ENCODE measurements at regions not wholly inside any gene's neighbourhood (a gene's known extent, or its start where the extent isn't known, plus 50 kb on each side); places are given as distances from the start of the nearest gene placed in this dataset.

DNA sequence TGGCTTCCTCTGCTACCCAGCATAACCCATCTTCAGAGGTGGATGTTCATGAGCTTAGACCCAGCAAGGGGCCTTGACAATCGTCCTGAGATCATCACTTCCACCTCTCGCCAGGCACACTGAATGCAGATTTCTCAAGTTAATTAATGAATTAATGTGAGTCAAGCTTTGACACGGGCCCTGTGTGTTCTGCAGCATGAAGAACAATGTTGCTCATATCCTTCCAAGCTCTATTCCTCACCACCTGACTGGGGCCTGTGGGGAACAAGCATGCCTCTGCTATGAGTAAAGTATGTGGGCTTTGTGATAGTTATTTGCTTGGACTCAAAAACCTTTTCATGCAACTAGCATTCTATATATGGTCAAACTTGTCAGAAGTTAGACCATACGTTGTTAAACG lies 122.0 kb downstream of the SEC16B start:
- no peak for DNase-seq (ENCODE audit: low read depth)

DNA sequence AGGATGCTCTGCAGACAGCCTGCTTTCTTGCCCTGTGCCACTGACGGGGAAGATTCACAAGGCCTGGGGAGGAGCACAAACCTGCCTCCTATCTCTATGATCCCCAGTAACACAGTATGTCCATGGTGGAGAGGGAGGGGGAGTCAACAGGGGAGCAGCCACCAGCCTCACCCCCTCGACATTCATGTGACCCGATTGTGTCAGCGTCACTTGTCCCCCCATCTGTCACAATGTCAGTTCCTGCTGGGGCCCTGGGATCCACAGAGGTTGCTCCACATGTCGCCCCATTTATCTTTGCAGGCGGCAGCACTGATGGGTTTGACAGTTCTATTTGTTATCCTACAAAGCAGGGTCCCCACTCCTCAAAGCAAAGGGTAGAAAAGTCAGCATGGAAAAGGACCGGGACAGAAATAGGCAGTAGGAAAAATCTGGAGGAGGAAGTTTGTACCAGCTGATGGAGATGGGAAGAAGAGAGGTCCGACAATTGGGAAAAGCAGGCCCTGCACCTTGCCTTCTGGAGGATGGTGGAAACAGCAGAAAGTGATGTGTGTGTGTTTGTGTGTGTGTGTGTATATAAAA lies 130.9 kb downstream of the SEC16B start:
- DNase-seq (ENCODE audit: low read depth) = no peak

DNA sequence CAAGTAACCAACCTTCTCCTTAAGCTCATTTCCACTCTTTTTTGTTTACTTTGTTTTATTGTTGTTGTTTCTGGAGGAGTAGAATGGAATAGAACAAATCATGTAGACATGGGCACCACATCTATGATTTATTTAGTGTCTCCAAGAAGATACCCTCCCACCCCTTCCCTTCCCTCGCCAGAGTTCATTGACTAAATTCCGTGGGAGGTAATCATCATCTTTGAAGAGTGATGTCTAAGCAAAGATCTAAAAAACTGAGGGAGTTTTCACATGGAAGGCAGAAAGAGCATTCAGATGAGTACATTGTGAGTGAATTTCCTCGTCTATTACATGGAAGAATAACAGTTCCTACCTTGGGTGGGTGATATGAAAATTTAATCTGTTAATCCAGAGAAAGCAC lies 136.2 kb downstream of the SEC16B start:
- no peak for DNase-seq (ENCODE audit: low read depth)

DNA sequence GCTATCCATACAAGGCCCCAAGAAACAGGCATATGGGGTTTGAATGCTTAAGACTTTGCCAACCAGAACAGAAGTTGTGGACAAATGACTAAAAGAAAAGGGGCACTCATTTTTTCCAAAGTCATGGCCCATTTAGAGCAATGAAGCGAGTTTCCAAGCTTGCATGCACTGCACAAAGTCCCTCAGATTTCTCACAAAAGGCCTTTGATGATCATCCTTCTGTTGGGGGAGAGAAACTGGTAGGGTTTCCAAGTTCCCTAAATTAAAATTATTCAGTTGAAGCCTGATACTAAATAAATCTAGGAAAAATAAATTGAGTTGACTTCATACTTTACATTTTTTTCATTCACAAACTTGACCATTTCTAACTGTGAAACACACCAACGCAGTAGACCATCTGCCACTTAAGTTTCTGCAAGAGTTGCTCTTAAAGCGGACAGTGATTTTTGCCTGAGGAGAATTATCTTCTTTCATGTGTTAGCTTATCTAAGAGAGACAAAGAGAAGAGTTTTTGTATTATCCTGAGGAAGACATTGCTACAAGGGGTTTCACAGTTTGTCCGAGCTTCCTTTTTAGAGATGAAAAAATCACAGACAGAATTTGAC lies 139.2 kb downstream of the SEC16B start:
- DNase-seq (ENCODE audit: low read depth) = no peak

DNA sequence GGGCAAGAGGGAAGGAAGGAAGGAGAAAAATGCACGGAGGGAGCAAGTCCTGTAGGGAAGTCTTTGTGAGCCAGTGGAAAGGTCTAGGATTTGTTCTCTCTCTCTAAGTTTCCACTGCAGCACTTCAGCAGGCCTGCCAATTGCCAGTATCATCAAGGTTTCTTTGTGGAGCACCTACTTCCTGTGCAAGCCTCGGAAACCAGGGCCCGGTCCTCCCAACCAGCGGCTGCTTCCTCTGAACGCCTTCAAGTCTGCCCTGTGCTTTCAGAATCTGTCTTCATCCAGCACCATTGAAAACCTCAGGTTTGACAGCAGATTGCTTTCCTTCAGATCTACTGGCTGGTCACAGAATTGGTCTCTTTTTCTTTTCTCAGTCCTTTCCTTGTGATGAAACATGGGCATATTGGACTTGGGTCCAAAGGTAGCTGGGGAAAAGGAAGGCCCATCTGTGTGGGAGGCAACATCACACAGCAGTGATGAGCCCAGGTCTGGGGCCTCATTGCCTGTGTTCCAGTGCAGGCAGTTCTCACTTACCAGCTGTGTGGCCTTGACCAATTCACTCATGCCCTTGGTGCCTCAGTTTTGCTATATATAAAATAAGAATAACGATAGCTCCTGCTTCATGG lies 144.5 kb downstream of the SEC16B start:
- DNase-seq (ENCODE audit: low read depth) = no peak

DNA sequence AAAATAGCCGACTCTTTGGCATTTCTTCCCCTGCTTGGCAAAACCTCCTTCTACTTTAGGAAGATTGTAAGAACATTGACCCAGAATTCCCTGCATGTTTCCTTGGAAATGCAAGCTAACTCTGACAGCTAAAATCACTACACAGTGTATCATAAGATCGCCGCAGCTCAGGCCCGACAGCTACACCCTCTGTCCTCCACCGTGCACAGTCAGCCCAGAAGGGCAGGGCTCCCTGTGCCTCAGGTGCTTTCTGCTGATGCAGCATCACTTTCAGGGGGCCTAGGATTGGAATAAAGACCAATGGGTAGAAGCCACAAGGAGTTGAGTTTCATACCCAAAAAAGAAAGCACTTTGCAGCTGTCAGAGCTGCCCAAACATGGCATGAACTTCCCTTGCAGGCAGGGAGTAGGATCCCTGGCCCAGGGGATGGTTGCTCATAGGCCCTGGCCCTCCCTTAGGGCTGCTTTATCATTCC lies 145.3 kb downstream of the SEC16B start:
- no peak for DNase-seq (ENCODE audit: low read depth)

DNA sequence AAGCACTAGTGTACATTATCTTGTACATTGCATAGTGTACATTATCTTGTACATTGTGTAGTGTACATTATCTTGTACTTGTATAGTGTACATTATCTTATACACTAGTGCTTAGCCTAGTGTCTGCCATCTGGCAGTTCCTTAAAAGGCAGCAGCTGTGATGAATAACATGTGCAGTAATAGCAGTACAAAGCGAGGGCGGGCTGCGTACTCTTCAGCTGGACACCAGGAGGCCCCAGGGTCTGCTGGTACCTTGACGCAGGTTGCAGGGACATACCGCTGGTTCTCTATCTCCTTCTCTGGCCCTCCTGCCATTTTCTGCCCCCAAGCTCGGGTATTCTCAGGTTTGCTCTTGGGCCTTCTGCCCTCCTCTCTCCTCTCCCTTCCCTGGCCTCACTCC lies 149.6 kb downstream of the SEC16B start:
- no peak for DNase-seq (ENCODE audit: low read depth)

DNA sequence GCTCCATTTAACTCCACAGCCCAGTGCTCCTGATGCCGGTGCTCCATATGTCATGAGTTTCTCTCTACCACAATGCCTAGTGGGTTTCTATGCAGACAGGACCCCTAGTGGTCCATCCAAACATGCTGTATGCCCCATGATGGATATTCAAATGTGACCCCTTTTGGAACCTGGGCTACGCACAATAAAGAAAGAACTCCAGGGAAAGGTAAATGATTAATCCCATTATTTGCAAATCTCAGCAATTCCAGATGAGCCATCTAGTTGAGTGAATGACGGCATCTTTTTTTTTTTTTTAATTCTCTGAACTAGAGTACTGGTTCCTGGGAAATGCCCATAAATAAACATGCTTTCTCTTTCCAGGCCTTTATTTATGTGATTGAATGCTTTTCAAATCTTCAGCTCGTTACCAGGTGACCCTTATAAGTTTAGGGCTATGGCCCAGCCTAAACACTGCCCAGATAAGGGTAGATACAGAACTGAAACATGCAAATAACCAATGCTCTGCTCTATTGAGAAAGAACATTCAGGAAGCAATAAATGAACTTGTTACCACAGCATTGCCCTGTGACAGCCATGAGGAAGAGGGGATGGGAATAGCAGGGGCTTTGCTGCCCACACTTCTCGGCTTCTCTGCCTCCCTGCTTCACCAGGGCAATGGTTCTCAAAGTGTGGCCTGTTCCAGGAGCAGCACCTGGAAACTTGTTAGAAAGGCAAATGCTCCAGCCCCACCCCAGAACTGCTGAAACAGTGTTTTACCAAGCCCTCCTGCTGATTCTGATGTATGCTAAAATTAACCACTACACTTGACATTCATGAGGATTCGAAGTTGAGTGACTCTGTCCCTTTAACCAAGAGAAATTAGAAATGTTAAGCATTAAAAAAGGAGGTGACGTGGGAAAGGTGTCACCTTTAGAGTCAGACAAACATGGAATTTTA lies 151.7 kb downstream of the SEC16B start:
- DNase-seq (ENCODE audit: low read depth) = no peak

DNA sequence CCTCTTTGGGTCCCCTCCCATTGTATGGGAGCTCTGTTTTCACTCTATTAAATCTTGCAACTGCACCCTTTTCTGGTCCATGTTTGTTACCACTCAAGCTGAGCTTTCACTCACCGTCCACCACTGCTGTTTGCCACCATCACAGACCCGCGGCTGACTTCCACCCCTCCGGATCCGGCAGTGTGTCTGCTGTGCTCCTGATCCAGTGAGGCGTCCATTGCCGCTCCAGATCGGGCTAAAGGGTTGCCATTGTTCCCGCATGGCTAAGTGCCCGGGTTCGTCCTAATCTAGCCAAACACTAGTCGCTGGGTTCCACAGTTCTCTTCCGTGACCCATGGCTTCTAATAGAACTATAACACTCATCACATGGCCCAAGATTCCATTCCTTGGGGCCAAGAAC lies 157.2 kb downstream of the SEC16B start:
- no peak for DNase-seq (ENCODE audit: low read depth)

DNA sequence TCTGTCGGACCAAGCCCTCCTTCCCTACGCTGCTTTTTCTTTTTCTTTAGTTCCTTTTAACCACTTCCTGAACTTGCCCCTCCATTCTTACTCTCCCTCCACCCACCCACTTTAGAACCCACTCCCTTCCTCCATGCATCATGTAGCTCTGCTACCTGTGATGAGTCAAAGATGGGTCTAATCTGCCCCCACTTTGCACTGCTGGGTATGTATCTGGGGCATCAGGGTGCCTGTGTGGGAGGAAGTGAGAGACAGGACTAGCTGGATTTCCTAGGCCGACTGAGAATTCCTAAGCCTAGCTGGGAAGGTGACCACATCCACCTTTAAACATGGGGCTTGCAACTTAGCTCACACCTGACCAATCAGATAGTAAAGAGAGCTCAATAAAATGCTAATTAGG lies 157.7 kb downstream of the SEC16B start:
- no peak for DNase-seq (ENCODE audit: low read depth)

DNA sequence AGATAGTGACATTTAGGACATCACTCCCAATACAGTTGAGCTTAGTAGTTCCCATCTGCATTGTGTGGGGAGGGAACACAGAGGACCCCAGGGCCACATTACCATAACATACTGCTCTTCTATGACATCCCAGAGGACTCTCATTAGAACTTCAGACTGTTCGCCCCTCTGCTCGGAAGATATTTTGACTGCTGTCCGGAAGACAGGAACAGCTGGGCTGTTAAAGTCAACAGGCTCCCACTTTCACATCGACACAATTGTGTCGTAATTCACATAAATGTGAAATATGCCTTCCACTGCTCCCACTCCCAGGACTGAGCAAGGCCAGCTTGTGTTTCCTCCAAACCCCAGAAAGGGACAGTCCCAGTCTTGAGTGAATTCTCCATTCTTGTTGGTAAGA lies 158.4 kb downstream of the SEC16B start:
- DNase-seq (ENCODE audit: low read depth) = no peak

DNA sequence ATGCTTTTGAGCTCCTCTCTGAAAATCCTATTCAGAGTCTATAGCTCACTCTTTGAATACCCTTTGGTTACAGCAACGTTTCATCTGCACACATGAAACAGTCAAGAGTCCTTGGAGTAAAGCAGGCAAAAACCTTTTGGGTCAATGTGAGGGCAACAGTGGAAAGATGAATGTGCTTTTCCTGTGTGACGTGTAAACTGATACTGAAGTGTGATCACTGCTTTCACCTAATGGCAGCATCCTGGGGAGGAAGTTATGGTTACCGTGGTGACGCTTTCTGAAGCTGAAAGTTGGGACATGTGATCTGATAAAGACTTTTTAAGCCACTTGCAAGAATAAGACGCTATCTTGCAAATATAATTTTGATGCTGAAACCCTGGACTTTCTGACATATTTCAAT lies 160.0 kb downstream of the SEC16B start:
- no peak for DNase-seq (ENCODE audit: low read depth)

DNA sequence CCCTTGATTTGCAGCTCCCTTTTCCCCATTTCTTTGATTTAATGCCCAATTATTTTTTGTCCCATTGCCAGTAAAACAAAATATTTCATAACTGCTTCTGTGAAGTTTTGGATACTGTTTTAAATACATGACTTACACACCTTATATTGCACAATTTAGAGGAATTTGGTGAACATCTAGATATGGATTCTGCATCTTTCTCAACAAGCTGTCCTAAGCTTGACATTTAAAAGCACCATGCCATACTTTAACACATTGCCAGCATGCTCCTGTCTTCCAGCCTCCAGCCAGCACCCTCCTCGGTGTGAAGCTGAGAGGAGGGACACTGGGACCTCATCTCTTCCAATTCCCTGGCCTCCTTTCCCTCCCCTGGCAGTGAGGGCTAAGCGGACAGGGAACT lies 167.6 kb downstream of the SEC16B start:
- no peak for DNase-seq (ENCODE audit: low read depth)

DNA sequence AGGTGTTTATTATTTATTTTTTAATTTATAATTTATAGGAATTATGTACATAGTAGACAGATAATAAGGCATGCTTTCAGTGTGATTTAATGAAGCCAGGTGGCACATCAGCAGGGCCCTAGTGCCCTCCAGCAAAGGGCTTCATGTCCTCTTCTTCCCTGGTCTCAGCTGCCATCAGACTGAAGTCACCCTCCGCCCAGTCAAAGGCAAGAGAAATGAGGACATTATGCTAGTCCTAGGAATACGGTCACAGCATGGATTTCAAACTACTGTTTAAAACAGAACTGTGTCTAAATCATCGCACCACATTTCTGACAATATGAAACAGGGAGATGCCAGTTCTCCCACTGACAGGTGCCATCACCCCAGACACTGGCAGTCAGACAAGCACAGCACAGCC lies 168.1 kb downstream of the SEC16B start:
- no peak for DNase-seq (ENCODE audit: low read depth)

DNA sequence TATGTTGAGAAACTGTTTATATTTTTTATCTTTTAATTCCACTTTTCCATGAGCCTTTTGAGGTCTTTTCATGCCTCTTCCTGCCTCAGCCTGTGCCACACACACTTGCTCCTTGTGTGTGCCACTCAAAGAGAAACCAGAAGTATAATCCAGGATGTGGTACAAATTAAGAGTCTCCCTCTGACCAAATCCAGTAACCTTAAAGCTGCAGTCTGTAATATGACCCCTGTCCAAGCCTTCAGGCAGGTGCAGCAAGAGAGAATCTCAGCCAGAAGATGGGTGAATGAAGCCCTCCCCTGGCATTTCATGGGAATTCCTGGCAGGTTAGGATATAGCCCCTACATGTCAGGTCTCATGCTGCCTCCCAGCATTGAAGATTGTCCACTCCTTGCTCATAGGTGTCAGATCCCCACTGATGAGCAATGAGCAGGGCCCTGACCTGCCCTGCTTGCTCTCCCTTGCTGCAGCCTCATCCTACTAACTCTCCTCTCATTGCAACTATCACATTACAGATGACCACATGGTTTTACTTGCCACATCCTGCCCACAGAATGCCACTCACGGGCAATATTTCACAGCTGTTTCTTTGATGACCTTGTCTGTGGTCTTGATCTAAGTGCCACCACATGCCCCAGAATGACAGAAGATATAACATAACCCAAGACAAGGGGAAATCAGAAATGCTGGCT lies 169.3 kb downstream of the SEC16B start:
- peak; percentile 9 for DNase-seq (ENCODE audit: low read depth)

DNA sequence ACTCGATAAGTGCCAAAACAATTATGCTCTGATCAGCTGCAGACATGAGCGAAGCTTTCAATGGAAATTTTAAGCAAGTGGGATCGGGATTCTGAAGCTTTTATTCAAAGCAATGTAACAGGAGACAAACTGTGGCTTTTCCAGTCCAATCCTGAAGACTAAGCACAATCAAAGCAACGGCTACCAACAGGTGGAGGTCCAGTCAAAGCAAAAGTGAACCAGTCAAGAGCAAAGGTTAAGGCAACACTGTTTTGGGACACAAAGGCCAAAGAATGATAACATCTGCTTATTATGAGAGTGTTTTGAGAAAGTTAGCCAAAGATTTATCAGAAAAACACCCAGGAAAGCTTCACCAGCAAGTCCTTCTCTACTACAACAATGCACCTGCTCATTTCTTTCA lies 170.1 kb downstream of the SEC16B start:
- DNase-seq (ENCODE audit: low read depth) = no peak

DNA sequence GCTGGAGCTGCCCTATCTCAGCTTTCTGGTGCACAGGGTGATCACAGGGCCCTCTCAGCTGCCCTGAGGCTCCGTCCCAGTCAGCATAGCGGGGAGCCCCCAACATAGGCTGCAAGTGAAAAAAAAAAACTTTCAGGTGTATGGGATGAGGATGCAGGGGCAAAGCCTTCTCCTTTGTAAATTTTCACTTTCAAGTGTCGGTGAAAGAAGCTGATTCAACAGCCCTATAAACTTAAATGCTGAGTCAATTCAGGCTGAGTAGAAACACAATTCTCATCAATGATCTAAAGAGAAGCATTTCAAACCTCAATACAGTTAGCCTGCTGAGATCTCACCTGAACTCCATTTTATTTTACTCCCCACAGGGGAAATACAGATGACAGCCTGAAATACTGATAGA lies 171.2 kb downstream of the SEC16B start:
- DNase-seq (ENCODE audit: low read depth) = no peak

DNA sequence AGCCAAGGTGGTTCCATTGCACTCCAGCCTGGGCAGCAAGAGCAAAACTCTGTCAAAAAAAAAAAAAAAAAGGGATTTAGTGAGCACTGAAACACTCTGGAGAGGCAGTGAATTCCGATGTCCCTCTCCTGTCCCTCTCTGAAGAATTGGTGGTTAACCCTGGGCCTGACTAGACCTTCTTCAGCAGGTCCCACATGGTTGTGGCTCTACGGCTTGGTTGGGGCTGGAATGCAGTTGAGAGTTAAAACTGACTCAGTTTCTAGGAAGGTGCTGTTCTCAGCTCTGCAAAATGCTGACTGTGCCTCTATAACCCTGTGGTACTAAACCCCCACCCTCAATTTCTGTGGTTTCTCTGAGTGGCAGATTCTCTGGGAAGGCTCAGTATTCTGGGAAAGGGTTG lies 173.3 kb downstream of the SEC16B start:
- no peak for DNase-seq (ENCODE audit: low read depth)

DNA sequence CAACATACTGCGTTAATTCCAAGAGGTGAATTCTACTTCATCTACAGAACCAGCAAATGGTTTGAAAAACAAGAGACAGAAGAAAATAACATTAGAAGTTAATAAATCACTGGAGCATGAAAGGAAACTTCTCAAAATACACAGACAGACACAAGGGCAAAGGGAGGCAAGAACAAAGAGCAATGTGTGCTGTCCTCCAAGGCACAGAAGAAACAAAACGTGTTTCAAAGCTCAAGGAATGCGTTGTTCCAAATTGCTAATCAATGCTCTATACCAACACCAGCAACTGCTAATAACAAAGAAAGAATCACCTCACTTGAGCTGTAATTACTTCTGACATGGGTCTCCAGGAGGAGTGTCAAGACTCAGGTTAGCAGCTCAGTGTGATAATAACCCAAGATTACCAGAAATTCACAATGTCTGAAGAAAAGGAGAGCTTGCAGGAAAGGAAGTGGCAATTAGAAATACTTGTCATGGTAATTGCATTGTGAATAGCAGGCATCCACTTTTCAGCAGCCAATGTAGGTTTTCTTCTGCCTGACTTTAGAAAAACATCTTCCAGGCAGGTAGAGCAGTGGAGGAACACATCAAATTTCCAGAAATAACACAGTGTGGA lies 175.4 kb downstream of the SEC16B start:
- no peak for DNase-seq (ENCODE audit: low read depth)

DNA sequence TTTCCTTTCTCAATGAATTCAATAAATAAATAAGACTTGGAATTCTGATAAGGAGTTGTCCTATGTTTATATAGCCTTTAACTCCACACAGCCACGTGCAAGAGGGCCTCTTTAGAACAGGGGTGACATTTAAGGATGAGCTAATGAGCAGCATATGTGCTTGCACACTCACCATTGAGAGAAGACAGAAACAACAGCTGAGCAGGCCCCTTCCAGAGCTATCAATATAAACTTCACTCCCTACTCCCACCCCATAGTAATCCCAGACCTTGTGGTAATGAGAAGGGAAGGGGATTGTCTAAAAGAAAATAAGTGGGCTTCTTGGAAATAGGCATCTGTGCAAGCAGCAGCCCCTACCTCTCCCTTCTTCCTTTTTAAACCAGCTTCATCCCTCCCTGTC lies 176.0 kb downstream of the SEC16B start:
- no peak for DNase-seq (ENCODE audit: low read depth)

DNA sequence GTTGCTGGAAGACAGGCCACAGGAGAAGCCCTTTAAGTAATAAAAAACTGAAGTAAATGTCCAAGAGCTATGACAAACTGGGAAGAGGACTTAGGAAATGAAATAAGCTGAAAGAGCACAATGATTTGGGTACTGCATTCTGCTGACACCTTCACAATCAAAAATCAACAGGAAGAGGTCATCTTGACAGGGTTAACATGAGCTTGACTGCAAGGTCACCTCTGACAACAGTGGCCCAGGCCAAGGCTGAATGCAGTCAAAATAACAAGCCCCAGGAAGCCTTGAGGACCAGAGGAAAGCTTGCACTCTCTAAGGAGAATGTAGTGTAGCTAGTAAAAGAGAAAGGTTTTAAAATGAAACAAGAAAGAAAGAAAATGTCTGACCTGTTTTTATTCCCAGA lies 179.3 kb downstream of the SEC16B start:
- no peak for DNase-seq (ENCODE audit: low read depth)

DNA sequence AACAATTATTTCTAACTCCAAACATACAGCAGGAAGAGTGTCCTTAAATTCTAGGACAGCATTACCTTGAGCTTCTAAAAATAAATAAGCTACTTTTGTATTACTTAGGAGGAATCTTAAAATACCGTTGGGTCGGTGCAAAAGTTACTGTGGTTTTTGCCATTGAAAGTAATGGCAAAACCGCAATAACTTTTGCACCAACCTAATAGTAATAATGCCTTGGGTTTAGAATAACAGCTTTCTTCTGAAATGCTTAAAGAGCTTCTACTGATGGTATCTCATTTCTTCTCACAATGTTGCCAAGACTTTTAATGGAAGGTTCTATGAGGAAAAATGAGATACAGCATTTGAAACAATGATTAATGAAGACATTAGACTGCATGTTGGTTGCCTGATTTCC lies 179.9 kb downstream of the SEC16B start:
- no peak for DNase-seq (ENCODE audit: low read depth)
